ENCODE measurements at regions not wholly inside any gene's neighbourhood (a gene's known extent, or its start where the extent isn't known, plus 50 kb on each side); places are given as distances from the start of the nearest gene placed in this dataset.

DNA sequence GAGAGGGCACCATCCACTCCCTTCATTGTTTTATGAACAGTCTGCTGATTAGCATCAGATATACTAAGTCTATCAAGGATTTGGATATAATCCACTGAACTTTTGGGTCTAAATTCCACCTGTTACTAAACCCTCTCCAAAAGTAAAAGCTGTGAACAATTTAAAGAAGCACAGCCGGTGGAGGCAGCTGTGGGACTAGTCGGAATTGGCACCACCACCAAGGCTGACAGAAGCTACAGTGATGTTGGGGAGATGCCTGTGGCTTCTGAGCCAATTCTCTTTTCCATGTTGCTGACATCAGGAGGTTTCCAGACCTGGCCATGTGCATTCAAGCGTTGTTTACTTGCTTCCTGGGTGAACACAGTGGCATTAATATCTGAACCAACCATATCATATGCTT lies 679.0 kb upstream of the CA10 start:
- no peaks in the 10 kb centered on the region for H4K20me1 ChIP-seq (ENCODE audit: insufficient read depth)
- H3K9ac ChIP-seq = no peak overlapping the region
- H3K4me3 ChIP-seq (IDR thresholded peaks at IDR 0.05; ENCODE audit: insufficient read depth, low read depth, low read length) = no peak overlapping the region
- no peaks in the 10 kb centered on the region for H3K79me2 ChIP-seq (ENCODE audit: insufficient read depth, low read depth)
- H3K36me3 ChIP-seq (ENCODE audit: insufficient read depth) = no peaks in the 10 kb centered on the region
- no peak overlapping the region for H3K4me2 ChIP-seq
- no peaks in the 10 kb centered on the region for H3K4me1 ChIP-seq (ENCODE audit: low read depth, poor library complexity, severe bottlenecking)
- no peaks in the 10 kb centered on the region for H3K27me3 ChIP-seq (ENCODE audit: insufficient read depth, low read depth)
- no peak overlapping the region for H3K27ac ChIP-seq
- TF ChIP-seq, protein P1, sequence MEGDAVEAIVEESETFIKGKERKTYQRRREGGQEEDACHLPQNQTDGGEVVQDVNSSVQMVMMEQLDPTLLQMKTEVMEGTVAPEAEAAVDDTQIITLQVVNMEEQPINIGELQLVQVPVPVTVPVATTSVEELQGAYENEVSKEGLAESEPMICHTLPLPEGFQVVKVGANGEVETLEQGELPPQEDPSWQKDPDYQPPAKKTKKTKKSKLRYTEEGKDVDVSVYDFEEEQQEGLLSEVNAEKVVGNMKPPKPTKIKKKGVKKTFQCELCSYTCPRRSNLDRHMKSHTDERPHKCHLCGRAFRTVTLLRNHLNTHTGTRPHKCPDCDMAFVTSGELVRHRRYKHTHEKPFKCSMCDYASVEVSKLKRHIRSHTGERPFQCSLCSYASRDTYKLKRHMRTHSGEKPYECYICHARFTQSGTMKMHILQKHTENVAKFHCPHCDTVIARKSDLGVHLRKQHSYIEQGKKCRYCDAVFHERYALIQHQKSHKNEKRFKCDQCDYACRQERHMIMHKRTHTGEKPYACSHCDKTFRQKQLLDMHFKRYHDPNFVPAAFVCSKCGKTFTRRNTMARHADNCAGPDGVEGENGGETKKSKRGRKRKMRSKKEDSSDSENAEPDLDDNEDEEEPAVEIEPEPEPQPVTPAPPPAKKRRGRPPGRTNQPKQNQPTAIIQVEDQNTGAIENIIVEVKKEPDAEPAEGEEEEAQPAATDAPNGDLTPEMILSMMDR (conservative IDR thresholded peaks at IDR 0.05; ENCODE audit: low read depth, low read length) = no peak
- no peak overlapping the region for H2AFZ ChIP-seq (ENCODE audit: low read depth)

DNA sequence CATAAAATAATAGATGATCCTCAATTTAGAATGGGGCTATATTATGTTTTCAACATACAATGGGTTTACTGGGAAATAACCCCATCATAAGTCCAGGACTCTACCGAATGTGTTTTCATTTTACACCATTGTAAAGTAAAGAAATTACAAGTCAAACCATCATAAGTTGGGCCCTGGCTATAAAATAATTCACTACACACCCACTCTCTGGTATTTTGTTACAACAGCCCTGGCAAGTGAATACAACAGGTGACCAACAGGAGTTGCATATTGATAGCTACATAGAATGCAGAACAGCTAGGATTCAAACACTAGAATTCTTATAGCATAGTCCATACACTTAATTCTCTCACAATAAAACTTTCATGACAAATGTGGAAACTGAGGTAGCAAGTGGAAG lies 673.0 kb upstream of the CA10 start:
- Histone ChIP-seq H4K20me1 (ENCODE audit: insufficient read depth) (no peaks in the 10 kb centered on the region), H3K79me2 (ENCODE audit: insufficient read depth, low read depth) (no peaks in the 10 kb centered on the region), H3K27me3 (ENCODE audit: insufficient read depth, low read depth) (no peaks in the 10 kb centered on the region), H3K27ac (no peak overlapping the region), H3K4me2 (no peak overlapping the region), H3K4me3 (IDR thresholded peaks at IDR 0.05; ENCODE audit: insufficient read depth, low read depth, low read length) (no peak overlapping the region), H3K36me3 (ENCODE audit: insufficient read depth) (no peaks in the 10 kb centered on the region), H2AFZ (ENCODE audit: low read depth) (no peak overlapping the region), H3K4me1 (ENCODE audit: low read depth, poor library complexity, severe bottlenecking) (no peaks in the 10 kb centered on the region), H3K9ac (no peak overlapping the region)
- TF ChIP-seq, protein P1 (conservative IDR thresholded peaks at IDR 0.05; ENCODE audit: low read depth, low read length) = no peak

DNA sequence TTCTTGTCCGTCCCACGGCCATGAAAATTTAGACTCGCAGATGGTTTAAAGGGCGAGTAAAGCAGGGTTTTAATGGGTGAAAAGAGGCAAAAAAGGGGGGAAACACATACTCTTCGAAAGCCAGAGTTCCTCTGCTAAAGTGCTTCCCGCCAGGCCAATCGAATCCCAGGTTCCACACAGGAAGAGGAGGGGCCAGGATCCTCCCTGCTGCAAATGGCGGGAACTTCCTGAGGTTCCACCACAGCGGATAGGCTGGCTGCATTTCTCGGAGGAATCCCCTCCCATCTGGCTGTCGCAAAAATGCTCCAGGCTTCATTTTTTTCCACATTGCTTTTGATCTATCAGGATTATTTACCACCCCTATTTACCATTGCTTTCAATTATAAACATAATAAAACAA lies 670.1 kb upstream of the CA10 start:
- Histone ChIP-seq H2AFZ (ENCODE audit: low read depth) (no peak overlapping the region), H3K9ac (no peak overlapping the region), H3K79me2 (ENCODE audit: insufficient read depth, low read depth) (no peaks in the 10 kb centered on the region), H3K4me3 (IDR thresholded peaks at IDR 0.05; ENCODE audit: insufficient read depth, low read depth, low read length) (no peak overlapping the region), H3K27ac (no peak overlapping the region), H4K20me1 (ENCODE audit: insufficient read depth) (no peaks in the 10 kb centered on the region), H3K27me3 (ENCODE audit: insufficient read depth, low read depth) (no peaks in the 10 kb centered on the region), H3K4me1 (ENCODE audit: low read depth, poor library complexity, severe bottlenecking) (no peaks in the 10 kb centered on the region), H3K4me2 (no peak overlapping the region), H3K36me3 (ENCODE audit: insufficient read depth) (no peaks in the 10 kb centered on the region)
- TF ChIP-seq, protein P1 (conservative IDR thresholded peaks at IDR 0.05; ENCODE audit: low read depth, low read length) = no peak

DNA sequence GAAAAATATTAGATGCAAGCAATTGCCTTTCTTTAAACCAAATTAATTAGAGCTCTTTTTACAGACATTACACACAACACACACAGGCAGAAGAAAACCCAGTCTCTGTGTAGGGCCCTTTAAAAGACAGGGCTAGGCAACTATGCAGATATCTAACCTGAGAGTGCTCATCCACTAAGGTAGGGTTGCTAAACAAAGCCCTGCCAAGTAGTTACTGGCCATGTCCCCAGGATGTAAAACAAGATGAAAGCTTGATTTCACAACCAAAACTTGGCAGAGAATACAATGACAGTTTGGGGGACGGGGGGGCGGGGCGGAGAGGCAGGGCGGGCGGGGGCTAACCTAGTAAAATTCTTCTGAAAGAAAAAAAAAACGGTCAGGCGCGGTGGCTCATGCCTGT lies 669.0 kb upstream of the CA10 start:
- no peak overlapping the region for H3K27ac ChIP-seq
- H3K79me2 ChIP-seq (ENCODE audit: insufficient read depth, low read depth) = no peaks in the 10 kb centered on the region
- H3K36me3 ChIP-seq (ENCODE audit: insufficient read depth) = no peaks in the 10 kb centered on the region
- H3K9ac ChIP-seq = no peak overlapping the region
- no peak overlapping the region for H2AFZ ChIP-seq (ENCODE audit: low read depth)
- no peak overlapping the region for H3K4me2 ChIP-seq
- TF ChIP-seq, protein P1 (conservative IDR thresholded peaks at IDR 0.05; ENCODE audit: low read depth, low read length) = no peak
- H3K4me3 ChIP-seq (IDR thresholded peaks at IDR 0.05; ENCODE audit: insufficient read depth, low read depth, low read length) = no peak overlapping the region
- H3K27me3 ChIP-seq (ENCODE audit: insufficient read depth, low read depth) = no peaks in the 10 kb centered on the region
- no peaks in the 10 kb centered on the region for H3K4me1 ChIP-seq (ENCODE audit: low read depth, poor library complexity, severe bottlenecking)
- H4K20me1 ChIP-seq (ENCODE audit: insufficient read depth) = no peaks in the 10 kb centered on the region

- Histone ChIP-seq H3K27me3 (ENCODE audit: insufficient read depth, low read depth) (no peaks in the 10 kb centered on the region), H4K20me1 (ENCODE audit: insufficient read depth) (no peaks in the 10 kb centered on the region), H3K79me2 (ENCODE audit: insufficient read depth, low read depth) (no peaks in the 10 kb centered on the region), H3K4me3 (IDR thresholded peaks at IDR 0.05; ENCODE audit: insufficient read depth, low read depth, low read length) (no peak overlapping the region), H3K9ac (no peak overlapping the region), H3K4me1 (ENCODE audit: low read depth, poor library complexity, severe bottlenecking) (no peaks in the 10 kb centered on the region), H2AFZ (ENCODE audit: low read depth) (no peak overlapping the region), H3K27ac (no peak overlapping the region), H3K36me3 (ENCODE audit: insufficient read depth) (no peaks in the 10 kb centered on the region), H3K4me2 (no peak overlapping the region)
- TF ChIP-seq, protein P1 (conservative IDR thresholded peaks at IDR 0.05; ENCODE audit: low read depth, low read length) = no peak
These were observed 666.0 kb upstream of the CA10 start for GRCh38 chr17:52824542-52824941.
